ENCODE measurements at regions not wholly inside any gene's neighbourhood (a gene's known extent, or its start where the extent isn't known, plus 50 kb on each side); places are given as distances from the start of the nearest gene placed in this dataset.
A peak's percentile ranks its signal among the peaks of the same experiment; 100 is the strongest.

- TF ChIP-seq POLR2A (IDR thresholded peaks at IDR 0.05) (no peak), CTCF (IDR thresholded peaks at IDR 0.05) (no peak)
- H3K27me3 ChIP-seq: no peaks in the 10 kb centered on the region
- 90 to 94% methylated on average over 2 of the region's 2 CpGs for WGBS, 2 donors
- no peak for DNase-seq
- ATAC-seq: no peak
- H3K4me3 ChIP-seq: no peak overlapping the region
- H3K4me1 ChIP-seq: peaks cover 30% of the 10 kb centered on the region
- intact Hi-C loops (cut with DNase I): no loop called here
- H3K27ac ChIP-seq: no peak overlapping the region
- H3K9me3 ChIP-seq: no peaks in the 10 kb centered on the region
- no peaks in the 10 kb centered on the region for H3K36me3 ChIP-seq (replicated peaks in 1 of 2; ENCODE audit: insufficient read depth in 1 of 2, low read depth in 2 of 2)
These were observed 353.7 kb upstream of the ACTBL2 start for GRCh38 chr5:57836331-57836730.

GRCh38 chr5:57834829-57835608, 352.4 kb upstream of the ACTBL2 start:
- TF ChIP-seq CTCF (IDR thresholded peaks at IDR 0.05) (no peak), POLR2A (IDR thresholded peaks at IDR 0.05) (no peak)
- H3K4me1 ChIP-seq: peaks cover 30% of the 10 kb centered on the region
- no peaks in the 10 kb centered on the region for H3K36me3 ChIP-seq (replicated peaks in 1 of 2; ENCODE audit: insufficient read depth in 1 of 2, low read depth in 2 of 2)
- DNase-seq: peak in 3 of 4 donors; percentile 14 to 41 (median 27)
- no peaks in the 10 kb centered on the region for H3K27me3 ChIP-seq
- 64 to 68% methylated on average over 6 of the region's 6 CpGs for WGBS, 2 donors
- H3K9me3 ChIP-seq: no peaks in the 10 kb centered on the region
- intact Hi-C loops (cut with DNase I): no loop called here
- peak overlapping the region in 3 of 4 donors; percentile 7 to 50 (median 17) for H3K27ac ChIP-seq
- H3K4me3 ChIP-seq: no peak overlapping the region
- ATAC-seq: peak; percentile 43

- Histone ChIP-seq H3K4me3 (no peak overlapping the region), H3K9me3 (no peaks in the 10 kb centered on the region), H3K27ac (no peak overlapping the region), H3K36me3 (replicated peaks in 1 of 2; ENCODE audit: insufficient read depth in 1 of 2, low read depth in 2 of 2) (no peaks in the 10 kb centered on the region), H3K4me1 (peaks cover 30% of the 10 kb centered on the region), H3K27me3 (no peaks in the 10 kb centered on the region)
- intact Hi-C loops (cut with DNase I): no loop called here
- 32 to 43% methylated on average over 4 of the region's 4 CpGs for WGBS, 2 donors
- DNase-seq (peak in 2 of 4 donors; percentile 13 to 18), ATAC-seq (no peak)
- TF ChIP-seq CTCF (IDR thresholded peaks at IDR 0.05) (no peak), POLR2A (IDR thresholded peaks at IDR 0.05) (no peak)
These were observed 350.9 kb upstream of the ACTBL2 start for GRCh38 chr5:57833489-57833888.

- WGBS, 2 donors: 63 to 64% methylated on average over 2 of the region's 2 CpGs
- intact Hi-C loops (cut with DNase I): no loop called here
- ATAC-seq: no peak
- Histone ChIP-seq H3K36me3 (replicated peaks in 1 of 2; ENCODE audit: insufficient read depth in 1 of 2, low read depth in 2 of 2) (no peaks in the 10 kb centered on the region), H3K4me3 (no peak overlapping the region), H3K4me1 (peaks cover 30% of the 10 kb centered on the region), H3K9me3 (no peaks in the 10 kb centered on the region), H3K27me3 (no peaks in the 10 kb centered on the region), H3K27ac (no peak overlapping the region)
- no peak for DNase-seq
- TF ChIP-seq POLR2A (IDR thresholded peaks at IDR 0.05): no peak
These were observed 350.3 kb upstream of the ACTBL2 start for GRCh38 chr5:57832875-57833274.

- intact Hi-C loops (cut with DNase I): no loop called here
- no peak for DNase-seq
- WGBS, 2 donors: 96 to 98% methylated on average over 2 of the region's 2 CpGs
These were observed 349.3 kb upstream of the ACTBL2 start for GRCh38 chr5:57831932-57832331.

More at GRCh38 chr5:57831932-57832331, 349.3 kb upstream of the ACTBL2 start:
- Histone ChIP-seq H3K36me3 (replicated peaks in 1 of 2; ENCODE audit: insufficient read depth in 1 of 2, low read depth in 2 of 2) (no peaks in the 10 kb centered on the region), H3K27ac (no peak overlapping the region), H3K4me1 (peaks cover 30% of the 10 kb centered on the region), H3K9me3 (no peaks in the 10 kb centered on the region), H3K4me3 (no peak overlapping the region), H3K27me3 (no peaks in the 10 kb centered on the region)
- ATAC-seq: no peak
- TF ChIP-seq POLR2A (IDR thresholded peaks at IDR 0.05): no peak
- TF ChIP-seq CTCF (IDR thresholded peaks at IDR 0.05): no peak
